ENCODE measurements at regions not wholly inside any gene's neighbourhood (a gene's known extent, or its start where the extent isn't known, plus 50 kb on each side); places are given as distances from the start of the nearest gene placed in this dataset.

GRCh38 chr14:49493557-49493956 is 92.6 kb downstream of the RPS29 start:
- Histone ChIP-seq H3K27me3 (ENCODE audit: insufficient read depth, low read depth, severe bottlenecking) (no peaks in the 10 kb centered on the region), H3K36me3 (no peaks in the 10 kb centered on the region), H3K9me3 (ENCODE audit: severe bottlenecking) (no peaks in the 10 kb centered on the region), H3K4me3 (ENCODE audit: low read depth, low read length) (no peak overlapping the region), H3K27ac (no peak overlapping the region)
- no peak for DNase-seq
- TF ChIP-seq CTCF (IDR thresholded peaks at IDR 0.05; ENCODE audit: low read depth, low read length): no peak

- H3K36me3 ChIP-seq: no peaks in the 10 kb centered on the region
- no peaks in the 10 kb centered on the region for H3K9me3 ChIP-seq (ENCODE audit: severe bottlenecking)
- H3K4me3 ChIP-seq (ENCODE audit: low read depth, low read length): no peak overlapping the region
- no peak for DNase-seq
- H3K27ac ChIP-seq: no peak overlapping the region
- no peak for TF ChIP-seq CTCF (IDR thresholded peaks at IDR 0.05; ENCODE audit: low read depth, low read length)
- H3K27me3 ChIP-seq (ENCODE audit: insufficient read depth, low read depth, severe bottlenecking): no peaks in the 10 kb centered on the region
Measured at GRCh38 chr14:49492151-49492550, 94.0 kb downstream of the RPS29 start.

- H3K36me3 ChIP-seq: no peaks in the 10 kb centered on the region
- no peaks in the 10 kb centered on the region for H3K9me3 ChIP-seq (ENCODE audit: severe bottlenecking)
- no peak for DNase-seq
- no peak overlapping the region for H3K27ac ChIP-seq
- no peak for TF ChIP-seq CTCF (IDR thresholded peaks at IDR 0.05; ENCODE audit: low read depth, low read length)
- no peak overlapping the region for H3K4me3 ChIP-seq (ENCODE audit: low read depth, low read length)
- no peaks in the 10 kb centered on the region for H3K27me3 ChIP-seq (ENCODE audit: insufficient read depth, low read depth, severe bottlenecking)
Measured at GRCh38 chr14:49489341-49489740, 96.8 kb downstream of the RPS29 start.

- no peak for TF ChIP-seq CTCF (IDR thresholded peaks at IDR 0.05; ENCODE audit: low read depth, low read length)
- no peak for DNase-seq
- Histone ChIP-seq H3K27ac (no peak overlapping the region), H3K9me3 (ENCODE audit: severe bottlenecking) (no peaks in the 10 kb centered on the region), H3K36me3 (no peaks in the 10 kb centered on the region), H3K27me3 (ENCODE audit: insufficient read depth, low read depth, severe bottlenecking) (no peaks in the 10 kb centered on the region), H3K4me3 (ENCODE audit: low read depth, low read length) (no peak overlapping the region)
Measured at GRCh38 chr14:49487238-49487637, 98.9 kb downstream of the RPS29 start.

GRCh38 chr14:49485290-49485689 is 100.9 kb downstream of the RPS29 start:
- no peak overlapping the region for H3K4me3 ChIP-seq (ENCODE audit: low read depth, low read length)
- no peaks in the 10 kb centered on the region for H3K9me3 ChIP-seq (ENCODE audit: severe bottlenecking)
- no peak overlapping the region for H3K27ac ChIP-seq
- no peak for TF ChIP-seq CTCF (IDR thresholded peaks at IDR 0.05; ENCODE audit: low read depth, low read length)
- H3K27me3 ChIP-seq (ENCODE audit: insufficient read depth, low read depth, severe bottlenecking): no peaks in the 10 kb centered on the region
- no peak for DNase-seq
- H3K36me3 ChIP-seq: no peaks in the 10 kb centered on the region

- no peaks in the 10 kb centered on the region for H3K9me3 ChIP-seq (ENCODE audit: severe bottlenecking)
- no peaks in the 10 kb centered on the region for H3K27me3 ChIP-seq (ENCODE audit: insufficient read depth, low read depth, severe bottlenecking)
- no peak overlapping the region for H3K4me3 ChIP-seq (ENCODE audit: low read depth, low read length)
- H3K36me3 ChIP-seq: no peaks in the 10 kb centered on the region
- DNase-seq: no peak
- H3K27ac ChIP-seq: no peak overlapping the region
- TF ChIP-seq CTCF (IDR thresholded peaks at IDR 0.05; ENCODE audit: low read depth, low read length): no peak
Measured at GRCh38 chr14:49484180-49484579, 102.0 kb downstream of the RPS29 start.
